ENCODE measurements at regions not wholly inside any gene's neighbourhood (a gene's known extent, or its start where the extent isn't known, plus 50 kb on each side); places are given as distances from the start of the nearest gene placed in this dataset.

DNA sequence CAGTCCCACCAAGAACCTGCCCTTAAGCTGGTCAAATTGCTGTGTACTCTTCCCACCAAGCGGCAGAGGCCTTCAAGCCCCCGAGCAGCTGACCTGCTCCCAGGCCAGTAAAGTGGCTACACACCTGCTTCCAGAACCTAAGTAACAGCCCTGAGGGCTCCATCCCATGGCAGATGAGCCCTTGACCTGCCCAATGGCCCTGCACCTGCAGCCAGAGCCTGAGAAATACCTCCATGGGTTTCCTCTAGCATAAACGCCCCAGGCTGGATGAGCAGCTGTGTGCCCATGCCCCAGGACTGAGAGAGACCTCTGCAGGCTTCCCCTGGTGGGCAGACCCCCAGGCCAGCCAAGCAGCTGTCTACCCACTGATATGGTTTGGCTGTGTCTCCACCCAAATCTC, 123.0 kb upstream of the LAMA2 start:
- TF ChIP-seq, protein P1, sequence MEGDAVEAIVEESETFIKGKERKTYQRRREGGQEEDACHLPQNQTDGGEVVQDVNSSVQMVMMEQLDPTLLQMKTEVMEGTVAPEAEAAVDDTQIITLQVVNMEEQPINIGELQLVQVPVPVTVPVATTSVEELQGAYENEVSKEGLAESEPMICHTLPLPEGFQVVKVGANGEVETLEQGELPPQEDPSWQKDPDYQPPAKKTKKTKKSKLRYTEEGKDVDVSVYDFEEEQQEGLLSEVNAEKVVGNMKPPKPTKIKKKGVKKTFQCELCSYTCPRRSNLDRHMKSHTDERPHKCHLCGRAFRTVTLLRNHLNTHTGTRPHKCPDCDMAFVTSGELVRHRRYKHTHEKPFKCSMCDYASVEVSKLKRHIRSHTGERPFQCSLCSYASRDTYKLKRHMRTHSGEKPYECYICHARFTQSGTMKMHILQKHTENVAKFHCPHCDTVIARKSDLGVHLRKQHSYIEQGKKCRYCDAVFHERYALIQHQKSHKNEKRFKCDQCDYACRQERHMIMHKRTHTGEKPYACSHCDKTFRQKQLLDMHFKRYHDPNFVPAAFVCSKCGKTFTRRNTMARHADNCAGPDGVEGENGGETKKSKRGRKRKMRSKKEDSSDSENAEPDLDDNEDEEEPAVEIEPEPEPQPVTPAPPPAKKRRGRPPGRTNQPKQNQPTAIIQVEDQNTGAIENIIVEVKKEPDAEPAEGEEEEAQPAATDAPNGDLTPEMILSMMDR (IDR thresholded peaks at IDR 0.05; ENCODE audit: poor library complexity): no peak
- TF ChIP-seq EZH2 (IDR thresholded peaks at IDR 0.05; ENCODE audit: borderline replicate concordance): no peak
